Keratinocyte (primary cell): ENCODE measurements at regions not wholly inside any gene's neighbourhood (a gene's known extent, or its start where the extent isn't known, plus 50 kb on each side); places are given as distances from the start of the nearest gene placed in this dataset.

Experiments used
- DNase-seq: peaks from one replicate; pipeline ENCODE4 v3.0.0-alpha.2; 2011; ENCODE audit warnings: low read depth, missing footprints, low spot score
- FAIRE-seq: peaks from 2 replicates; lab custom pipeline; 2011; peaks lifted over from hg19 to GRCh38; lab: Jason Lieb, UNC
- H2AFZ ChIP-seq: 2 replicates; pipeline ENCODE4 v1.6.0; 2012; ENCODE audit warnings: low read length, control low read depth, inconsistent platforms; ENCODE audit not compliant: control insufficient read depth
- H3K27ac ChIP-seq: 2 replicates; pipeline ENCODE4 v1.5.1; 2011; ENCODE audit warnings: low read length; ENCODE audit not compliant: control insufficient read depth, insufficient read depth
- H3K27me3 ChIP-seq: 3 replicates; pipeline ENCODE4 v1.6.0; 2011; ENCODE audit warnings: low read length; ENCODE audit not compliant: control insufficient read depth, insufficient read depth; ENCODE audit errors: extremely low read depth
- H3K36me3 ChIP-seq, 2 experiments: 2 replicates in 1 of 2; 3 replicates in 1 of 2; pipeline ENCODE4 v1.5.1; 2011; ENCODE audit warnings: low read length in 2 of 2, mild to moderate bottlenecking in 1 of 2; ENCODE audit not compliant: control insufficient read depth in 2 of 2, insufficient read depth in 2 of 2; ENCODE audit errors: extremely low read depth in 1 of 2
- H3K4me1 ChIP-seq: 3 replicates; pipeline ENCODE4 v1.5.1; 2011; ENCODE audit warnings: low read length; ENCODE audit not compliant: control insufficient read depth, insufficient read depth; ENCODE audit errors: extremely low read depth
- H3K4me2 ChIP-seq: 3 replicates; pipeline ENCODE4 v1.6.0; 2011; ENCODE audit warnings: low read depth, low read length; ENCODE audit not compliant: control insufficient read depth, insufficient read depth; ENCODE audit errors: extremely low read depth
- H3K4me3 ChIP-seq, 3 experiments: fragments of 200-600 bp in 1 of 3; sonication (generic) in 1 of 3; 2 replicates in 2 of 3; 3 replicates in 1 of 3; pipeline ENCODE4 v1.5.1; 2011 to 2016; ENCODE audit warnings: low read length in 3 of 3, mild to moderate bottlenecking in 3 of 3, control low read depth in 2 of 3, inconsistent platforms in 1 of 3, low read depth in 1 of 3, mixed read lengths in 1 of 3, mixed run types in 1 of 3, moderate library complexity in 1 of 3; ENCODE audit not compliant: control insufficient read depth in 2 of 3, insufficient read depth in 2 of 3; ENCODE audit errors: extremely low read depth in 1 of 3
- H3K79me2 ChIP-seq: 2 replicates; pipeline ENCODE4 v1.6.0; 2012; ENCODE audit warnings: low read length; ENCODE audit not compliant: control insufficient read depth, insufficient read depth
- H3K9ac ChIP-seq: 3 replicates; pipeline ENCODE4 v1.6.0; 2011; ENCODE audit warnings: low read length; ENCODE audit not compliant: control insufficient read depth, insufficient read depth; ENCODE audit errors: extremely low read depth
- H3K9me1 ChIP-seq: 3 replicates; pipeline ENCODE4 v1.6.0; 2011; ENCODE audit warnings: low read length; ENCODE audit not compliant: control insufficient read depth, insufficient read depth; ENCODE audit errors: extremely low read depth
- H3K9me3 ChIP-seq: 2 replicates; pipeline ENCODE4 v1.5.1; 2012; ENCODE audit warnings: low read depth, low read length; ENCODE audit not compliant: control insufficient read depth
- H4K20me1 ChIP-seq: 3 replicates; pipeline ENCODE4 v1.6.0; 2011; ENCODE audit warnings: low read length; ENCODE audit not compliant: control insufficient read depth, insufficient read depth; ENCODE audit errors: extremely low read depth
- EZH2 ChIP-seq: IDR thresholded peaks from one replicate; pipeline ENCODE4 v1.6.1; 2012; ENCODE audit warnings: inconsistent platforms, mild to moderate bottlenecking, low read length, moderate library complexity
- dilution Hi-C: fragments of 300-500 bp; cut with MboI; formaldehyde crosslinking; loops from one replicate; pipeline ENCODE4 v1.7.0; 2020; ENCODE audit warnings: low sequenced_read_pairs; ENCODE audit not compliant: extremely low pct_ligation_motif_present
- TF ChIP-seq, protein P1 (sequence below), 3 experiments: IDR thresholded peaks in 1 of 3; conservative IDR thresholded peaks in 1 of 3; optimal IDR thresholded peaks in 1 of 3; 2 replicates in 2 of 3; 3 replicates in 1 of 3; pipeline versions ENCODE3 to v1.5.1; 2011; ENCODE audit warnings: low read length in 3 of 3, mild to moderate bottlenecking in 3 of 3, moderate library complexity in 2 of 3, control low read depth in 1 of 3, inconsistent platforms in 1 of 3; ENCODE audit not compliant: insufficient read depth in 2 of 3; ENCODE audit errors: extremely low read depth in 1 of 3

DNA sequence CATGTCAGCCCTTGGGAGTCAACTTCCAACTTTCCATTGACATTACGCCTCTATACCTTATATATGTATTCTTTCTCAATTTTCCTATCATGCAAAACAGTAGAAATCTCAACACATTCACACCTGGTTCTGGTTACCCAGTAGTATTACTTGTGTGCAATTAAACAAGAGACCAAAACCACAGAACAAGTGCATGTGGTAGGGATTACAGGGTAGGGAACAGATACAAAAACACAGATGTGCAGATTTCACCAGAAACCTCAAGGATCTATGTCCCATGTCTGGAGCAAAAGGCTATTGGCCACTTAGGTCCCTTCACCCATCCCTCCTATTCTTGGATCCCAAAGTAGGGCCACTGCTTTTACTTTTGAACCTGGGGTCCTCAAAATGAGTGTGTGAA is 143.6 kb upstream of the ZCCHC13 start:
- DNase-seq (no peak), FAIRE-seq (no peak)
- H3K4me2 ChIP-seq: no peak overlapping the region
- no peaks in the 10 kb centered on the region for H3K27me3 ChIP-seq
- H3K9ac ChIP-seq: no peak overlapping the region
- dilution Hi-C loops: no loop called here
- H3K27ac ChIP-seq: no peak overlapping the region
- H2AFZ ChIP-seq: no peak overlapping the region
- no peaks in the 10 kb centered on the region for H3K79me2 ChIP-seq
- H3K4me1 ChIP-seq: no peaks in the 10 kb centered on the region
- TF ChIP-seq, protein P1, sequence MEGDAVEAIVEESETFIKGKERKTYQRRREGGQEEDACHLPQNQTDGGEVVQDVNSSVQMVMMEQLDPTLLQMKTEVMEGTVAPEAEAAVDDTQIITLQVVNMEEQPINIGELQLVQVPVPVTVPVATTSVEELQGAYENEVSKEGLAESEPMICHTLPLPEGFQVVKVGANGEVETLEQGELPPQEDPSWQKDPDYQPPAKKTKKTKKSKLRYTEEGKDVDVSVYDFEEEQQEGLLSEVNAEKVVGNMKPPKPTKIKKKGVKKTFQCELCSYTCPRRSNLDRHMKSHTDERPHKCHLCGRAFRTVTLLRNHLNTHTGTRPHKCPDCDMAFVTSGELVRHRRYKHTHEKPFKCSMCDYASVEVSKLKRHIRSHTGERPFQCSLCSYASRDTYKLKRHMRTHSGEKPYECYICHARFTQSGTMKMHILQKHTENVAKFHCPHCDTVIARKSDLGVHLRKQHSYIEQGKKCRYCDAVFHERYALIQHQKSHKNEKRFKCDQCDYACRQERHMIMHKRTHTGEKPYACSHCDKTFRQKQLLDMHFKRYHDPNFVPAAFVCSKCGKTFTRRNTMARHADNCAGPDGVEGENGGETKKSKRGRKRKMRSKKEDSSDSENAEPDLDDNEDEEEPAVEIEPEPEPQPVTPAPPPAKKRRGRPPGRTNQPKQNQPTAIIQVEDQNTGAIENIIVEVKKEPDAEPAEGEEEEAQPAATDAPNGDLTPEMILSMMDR (optimal IDR thresholded peaks at IDR 0.05 in 1 of 3, IDR thresholded peaks at IDR 0.05 in 1 of 3, conservative IDR thresholded peaks at IDR 0.05 in 1 of 3; ENCODE audit: extremely low read depth in 1 of 3, insufficient read depth in 2 of 3, low read length in 3 of 3): no peak
- TF ChIP-seq EZH2: no peak
- H3K9me3 ChIP-seq: no peaks in the 10 kb centered on the region
- H3K9me1 ChIP-seq: no peaks in the 10 kb centered on the region
- H4K20me1 ChIP-seq: no peaks in the 10 kb centered on the region
- no peak overlapping the region for H3K4me3 ChIP-seq
- no peaks in the 10 kb centered on the region for H3K36me3 ChIP-seq

DNA sequence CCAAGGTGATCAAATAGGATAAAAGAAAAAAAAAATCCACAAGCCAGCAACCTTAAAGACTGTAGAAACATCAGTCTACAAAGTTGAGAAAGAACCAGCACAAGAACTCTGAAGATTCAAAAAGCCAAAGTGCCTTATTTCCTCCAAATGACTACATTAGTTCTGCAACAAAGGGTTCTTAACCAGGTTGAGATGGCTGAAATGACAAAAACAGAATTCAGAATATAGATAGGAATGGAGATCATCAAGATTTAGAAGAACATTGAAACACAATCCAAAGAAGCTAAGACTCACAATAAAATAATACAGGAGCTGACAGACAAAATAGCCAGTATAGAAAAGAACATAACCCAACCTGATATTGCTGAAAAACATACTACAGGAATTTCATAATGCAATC is 156.5 kb upstream of the ZCCHC13 start:
- Histone ChIP-seq H3K27me3 (no peaks in the 10 kb centered on the region), H2AFZ (no peak overlapping the region), H3K79me2 (no peaks in the 10 kb centered on the region), H3K9ac (no peak overlapping the region), H3K4me1 (no peaks in the 10 kb centered on the region), H3K4me3 (no peak overlapping the region), H4K20me1 (no peaks in the 10 kb centered on the region), H3K4me2 (no peak overlapping the region), H3K9me3 (no peaks in the 10 kb centered on the region), H3K27ac (no peak overlapping the region), H3K9me1 (no peaks in the 10 kb centered on the region), H3K36me3 (no peaks in the 10 kb centered on the region)
- TF ChIP-seq EZH2: no peak
- TF ChIP-seq, protein P1 (optimal IDR thresholded peaks at IDR 0.05 in 1 of 3, IDR thresholded peaks at IDR 0.05 in 1 of 3, conservative IDR thresholded peaks at IDR 0.05 in 1 of 3; ENCODE audit: extremely low read depth in 1 of 3, insufficient read depth in 2 of 3, low read length in 3 of 3): no peak
- dilution Hi-C loops: loop anchor here (25.0 kb wide), 1 partner anchor 285 kb away; the partner anchor contains the start of gene XIST
- no peak for FAIRE-seq
- no peak for DNase-seq
